ENCODE measurements at regions not wholly inside any gene's neighbourhood (a gene's known extent, or its start where the extent isn't known, plus 50 kb on each side); places are given as distances from the start of the nearest gene placed in this dataset.

DNA sequence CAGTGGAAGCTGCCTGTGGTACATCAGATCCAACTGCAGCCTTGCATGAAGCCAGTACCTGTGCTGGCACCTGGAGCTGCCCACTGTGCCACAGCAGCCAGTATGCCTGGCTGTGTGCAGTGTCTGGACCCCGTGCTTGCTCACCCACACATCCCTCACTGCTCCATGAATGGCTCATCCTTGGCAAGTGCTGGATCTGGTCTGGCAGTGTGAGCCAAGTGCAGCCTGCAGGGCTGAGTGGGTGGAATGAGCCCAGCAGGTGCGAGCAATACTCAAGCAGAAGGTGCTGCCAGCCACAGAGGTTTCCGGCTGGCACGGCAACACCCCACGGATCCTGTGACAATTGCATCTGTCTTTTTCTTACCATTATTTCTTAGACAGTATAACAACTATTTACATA is 488.2 kb upstream of the ROBO2 start:
- TF ChIP-seq POLR2AphosphoS5 (IDR thresholded peaks at IDR 0.05) (no peak), CTCF (IDR thresholded peaks at IDR 0.05) (no peak), POLR2A (IDR thresholded peaks at IDR 0.05) (no peak), EP300 (IDR thresholded peaks at IDR 0.05; ENCODE audit: low read depth) (no peak)

Measured in transverse colon (tissue), 4 donors.